ENCODE measurements at regions not wholly inside any gene's neighbourhood (a gene's known extent, or its start where the extent isn't known, plus 50 kb on each side); places are given as distances from the start of the nearest gene placed in this dataset.

- H3K27ac ChIP-seq (ENCODE audit: insufficient read depth, low read depth, low read length) = no peak overlapping the region
- no peaks in the 10 kb centered on the region for H3K79me2 ChIP-seq (ENCODE audit: control insufficient read depth, insufficient read depth, low read length)
- intact Hi-C loops (cut with micrococcal nuclease) = no loop called here
- DNase-seq (ENCODE audit: low read depth, low spot score) (no peak), FAIRE-seq (no peak)
- BruUV-seq (replicated peaks) = no TSS peak
- no peak overlapping the region for H3K4me3 ChIP-seq (replicated peaks in 1 of 3; ENCODE audit: insufficient read depth in 1 of 3, low read depth in 1 of 3, low read length in 3 of 3)
- H3K27me3 ChIP-seq (ENCODE audit: control insufficient read depth in 2 of 2, insufficient read depth in 2 of 2, low read length in 2 of 2) = no peaks in the 10 kb centered on the region
- H4K20me1 ChIP-seq (replicated peaks; ENCODE audit: control insufficient read depth, extremely low read depth, insufficient read depth, low read length) = no peaks in the 10 kb centered on the region
- H3K9ac ChIP-seq (replicated peaks; ENCODE audit: extremely low read depth, insufficient read depth, low read length) = no peak overlapping the region
- no peak for TF ChIP-seq CTCF (IDR thresholded peaks at IDR 0.05; ENCODE audit: extremely low read depth in 1 of 2, insufficient read depth in 1 of 2, low read depth in 1 of 2, low read length in 2 of 2)
- no peak for TF ChIP-seq FOS (IDR thresholded peaks at IDR 0.05; ENCODE audit: borderline replicate concordance, insufficient read depth, low read length)
- no peak for TF ChIP-seq EZH2 (IDR thresholded peaks at IDR 0.05; ENCODE audit: borderline replicate concordance, low read depth, low read length, severe bottlenecking)
- no peak for TF ChIP-seq MAX (IDR thresholded peaks at IDR 0.05; ENCODE audit: insufficient read depth, insufficient read length)
- no peak for TF ChIP-seq MYC (IDR thresholded peaks at IDR 0.05; ENCODE audit: low read depth, low read length)
- no peak for TF ChIP-seq POLR2AphosphoS5 (IDR thresholded peaks at IDR 0.05; ENCODE audit: insufficient read depth, low read depth, low read length)
- no peak for TF ChIP-seq JUN (IDR thresholded peaks at IDR 0.05; ENCODE audit: borderline replicate concordance, insufficient read depth, insufficient read length, low read depth)
- no peak for TF ChIP-seq POLR2A (IDR thresholded peaks at IDR 0.05; ENCODE audit: low read depth, low read length)
- TF ChIP-seq GATA2 (IDR thresholded peaks at IDR 0.05; ENCODE audit: insufficient read depth, insufficient read length, low read depth, low read length) = no peak
- H3K9me1 ChIP-seq (replicated peaks; ENCODE audit: control insufficient read depth, extremely low read depth, insufficient read depth, low read length) = no peaks in the 10 kb centered on the region
- no peaks in the 10 kb centered on the region for H3K36me3 ChIP-seq (ENCODE audit: control insufficient read depth in 2 of 2, extremely low read depth in 1 of 2, insufficient read depth in 2 of 2, low read length in 2 of 2)
- H3K9me3 ChIP-seq (replicated peaks; ENCODE audit: control insufficient read depth, insufficient read depth, low read length) = no peaks in the 10 kb centered on the region
- ChIA-PET CTCF (no interaction called here), POLR2A (no interaction called here)
- H3K4me2 ChIP-seq (ENCODE audit: insufficient read depth, low read length) = no peak overlapping the region
- dilution Hi-C loops (cut with MboI; ENCODE audit: extremely low pct_ligation_motif_present, low sequenced_read_pairs) = no loop called here
- H2AFZ ChIP-seq (ENCODE audit: low read depth, low read length) = no peak overlapping the region
- H3K4me1 ChIP-seq (ENCODE audit: control insufficient read depth, extremely low read depth, insufficient read depth, low read length) = no peaks in the 10 kb centered on the region
Observed at GRCh38 chr6:170032197-170032596, 258.7 kb downstream of the DLL1 start.
